ENCODE measurements at regions not wholly inside any gene's neighbourhood (a gene's known extent, or its start where the extent isn't known, plus 50 kb on each side); places are given as distances from the start of the nearest gene placed in this dataset.

DNA sequence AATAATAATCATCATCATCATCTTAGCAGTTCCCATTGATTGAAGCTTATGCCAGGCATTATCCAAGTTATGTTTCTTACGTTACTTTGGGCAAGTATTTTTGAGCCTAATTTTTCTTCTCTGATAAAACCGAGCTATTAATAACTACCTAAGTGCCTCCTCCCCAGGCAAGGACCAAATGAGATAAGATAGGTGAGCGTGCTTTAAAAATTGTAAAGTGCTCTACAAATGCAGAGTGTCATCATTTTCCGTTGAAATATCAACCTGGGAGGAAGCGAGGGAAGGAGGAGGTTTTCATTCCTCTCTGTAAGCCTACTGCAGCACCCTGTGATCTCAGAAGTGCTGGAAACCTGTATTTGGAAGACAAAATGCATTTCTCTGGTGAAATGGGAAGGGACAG lies 96.7 kb upstream of the MITF start:
- TF ChIP-seq USF2 (CRISPR knock-in tag; IDR thresholded peaks at IDR 0.05) (no peak), ZNF280B (CRISPR knock-in tag; IDR thresholded peaks at IDR 0.05) (no peak), CHD4 (IDR thresholded peaks at IDR 0.05; ENCODE audit: insufficient read depth, insufficient replicate concordance, low read depth, low read length, poor library complexity, severe bottlenecking) (no peak), TEAD1 (CRISPR knock-in tag; IDR thresholded peaks at IDR 0.05) (no peak), RBBP5 (IDR thresholded peaks at IDR 0.05; ENCODE audit: borderline replicate concordance, insufficient read depth, low read length, poor library complexity, severe bottlenecking) (no peak)
- TF ChIP-seq, protein P1, sequence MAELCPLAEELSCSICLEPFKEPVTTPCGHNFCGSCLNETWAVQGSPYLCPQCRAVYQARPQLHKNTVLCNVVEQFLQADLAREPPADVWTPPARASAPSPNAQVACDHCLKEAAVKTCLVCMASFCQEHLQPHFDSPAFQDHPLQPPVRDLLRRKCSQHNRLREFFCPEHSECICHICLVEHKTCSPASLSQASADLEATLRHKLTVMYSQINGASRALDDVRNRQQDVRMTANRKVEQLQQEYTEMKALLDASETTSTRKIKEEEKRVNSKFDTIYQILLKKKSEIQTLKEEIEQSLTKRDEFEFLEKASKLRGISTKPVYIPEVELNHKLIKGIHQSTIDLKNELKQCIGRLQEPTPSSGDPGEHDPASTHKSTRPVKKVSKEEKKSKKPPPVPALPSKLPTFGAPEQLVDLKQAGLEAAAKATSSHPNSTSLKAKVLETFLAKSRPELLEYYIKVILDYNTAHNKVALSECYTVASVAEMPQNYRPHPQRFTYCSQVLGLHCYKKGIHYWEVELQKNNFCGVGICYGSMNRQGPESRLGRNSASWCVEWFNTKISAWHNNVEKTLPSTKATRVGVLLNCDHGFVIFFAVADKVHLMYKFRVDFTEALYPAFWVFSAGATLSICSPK (IDR thresholded peaks at IDR 0.05; ENCODE audit: borderline replicate concordance): no peak
- TF ChIP-seq, protein P2, sequence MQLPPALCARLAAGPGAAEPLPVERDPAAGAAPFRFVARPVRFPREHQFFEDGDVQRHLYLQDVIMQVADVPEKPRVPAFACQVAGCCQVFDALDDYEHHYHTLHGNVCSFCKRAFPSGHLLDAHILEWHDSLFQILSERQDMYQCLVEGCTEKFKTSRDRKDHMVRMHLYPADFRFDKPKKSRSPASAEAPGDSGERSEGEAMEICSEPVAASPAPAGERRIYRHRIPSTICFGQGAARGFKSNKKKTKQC (CRISPR knock-in tag; IDR thresholded peaks at IDR 0.05): no peak
- H3K4me2 ChIP-seq (ENCODE audit: insufficient read depth, low read length): no peak overlapping the region
- 1% methylated on average over 5 of the region's 5 CpGs for WGBS (ENCODE audit: insufficient coverage, low coverage, missing lambda C conversion rate)
- DNase-seq (ENCODE audit: extremely low read depth in 1 of 4, low spot score in 3 of 4) (no peak), FAIRE-seq (no peak), ATAC-seq (no peak)
- intact Hi-C loops (cut with micrococcal nuclease): no loop called here
- no peaks in the 10 kb centered on the region for H3K27me3 ChIP-seq (ENCODE audit: control insufficient read depth in 2 of 2, insufficient read depth in 2 of 2, low read length in 2 of 2)
- no peaks in the 10 kb centered on the region for H3K9me3 ChIP-seq (replicated peaks; ENCODE audit: control insufficient read depth, insufficient read depth, low read depth, low read length)
- CTCF ChIA-PET (ENCODE audit: low intra/inter-chr PET ratio): no interaction called here
- no peaks in the 10 kb centered on the region for H3K9me1 ChIP-seq (ENCODE audit: control insufficient read depth, insufficient read depth, low read length)
- H3K4me3 ChIP-seq: no peak overlapping the region
- in situ Hi-C loops (cut with MboI): no loop called here
- no peak overlapping the region for H3K9ac ChIP-seq (ENCODE audit: insufficient read depth in 1 of 2, low read depth in 2 of 2, low read length in 2 of 2)
- no TSS peak for BruUV-seq (replicated peaks)
- H3K79me2 ChIP-seq (ENCODE audit: control insufficient read depth, insufficient read depth, low read length): no peaks in the 10 kb centered on the region
- POLR2A ChIA-PET: no interaction called here
- no peaks in the 10 kb centered on the region for H3K4me1 ChIP-seq (replicated peaks in 1 of 2; ENCODE audit: control insufficient read depth in 2 of 2, insufficient read depth in 2 of 2, low read length in 2 of 2)
- H3K36me3 ChIP-seq (ENCODE audit: control insufficient read depth, insufficient read depth, low read length): no peaks in the 10 kb centered on the region
- no peak overlapping the region for H2AFZ ChIP-seq (ENCODE audit: low read depth, low read length)
- no peaks in the 10 kb centered on the region for H4K20me1 ChIP-seq (replicated peaks; ENCODE audit: control insufficient read depth, insufficient read depth, low read length)
- no peak overlapping the region for H3K27ac ChIP-seq (ENCODE audit: extremely low read depth, low read depth, low read length)
